G401 (cell line): ENCODE measurements at regions not wholly inside any gene's neighbourhood (a gene's known extent, or its start where the extent isn't known, plus 50 kb on each side); places are given as distances from the start of the nearest gene placed in this dataset.
A peak's percentile ranks its signal among the peaks of the same experiment; 100 is the strongest.

Source experiments
- DNase-seq: peaks from one replicate; pipeline ENCODE4 v3.0.0-alpha.2; 2015; ENCODE audit warnings: low spot score
- in situ Hi-C: cut with HindIII; loops from 2 replicates; pipeline ENCODE4 v1.10.0; 2016; ENCODE audit warnings: low sequenced_read_pairs, mixed read lengths

GRCh38 chr10:58930500-58930899 is 245.9 kb upstream of the PHYHIPL start:
- no peak for DNase-seq
- in situ Hi-C loops, result no loop called here

GRCh38 chr10:58932126-58932525 is 244.3 kb upstream of the PHYHIPL start:
- no peak for DNase-seq
- in situ Hi-C loops, result no loop called here

DNA sequence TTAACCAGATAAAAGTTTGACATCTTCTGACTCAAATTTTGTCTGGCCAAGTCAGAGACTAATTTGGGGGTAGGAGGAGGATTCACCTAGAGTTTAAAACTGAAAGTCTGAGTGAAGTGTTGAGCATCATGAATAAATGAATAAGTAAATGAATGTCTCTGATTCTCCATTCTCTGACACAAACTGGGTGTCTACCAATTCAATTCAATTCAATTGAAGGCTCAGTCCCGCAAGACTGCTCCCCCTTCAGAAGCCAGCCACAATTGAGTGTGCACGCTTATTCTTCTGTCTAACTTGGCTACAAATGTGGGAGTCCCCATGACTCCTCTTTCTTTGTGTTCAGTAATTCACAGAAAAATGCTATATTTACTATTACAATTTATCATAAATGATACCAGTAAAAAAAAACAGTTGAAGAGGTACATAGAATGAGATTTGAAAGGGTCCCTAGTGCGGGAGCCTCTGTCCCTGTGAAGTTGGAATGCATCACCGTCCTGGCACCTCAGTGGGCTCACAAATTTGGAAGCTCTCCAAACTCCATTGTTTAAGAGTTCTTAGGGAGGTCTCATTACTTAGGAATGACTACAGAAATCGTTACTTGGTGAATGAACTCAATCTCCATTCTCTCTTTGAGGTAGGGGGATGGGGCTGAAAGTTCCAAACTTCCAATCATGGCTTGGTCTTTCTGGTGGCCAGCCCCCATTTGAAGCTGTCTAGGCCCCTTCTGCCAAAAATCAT is 243.7 kb upstream of the PHYHIPL start:
- DNase-seq, result no peak
- in situ Hi-C loops, result no loop called here

GRCh38 chr10:58936364-58936763 is 240.1 kb upstream of the PHYHIPL start:
- DNase-seq, result no peak
- in situ Hi-C loops, result no loop called here

- in situ Hi-C loops, result no loop called here
- no peak for DNase-seq
These were observed 239.0 kb upstream of the PHYHIPL start for GRCh38 chr10:58937423-58937822.

GRCh38 chr10:58942724-58943123 is 233.7 kb upstream of the PHYHIPL start:
- no peak for DNase-seq
- in situ Hi-C loops, result no loop called here

- DNase-seq, result no peak
- in situ Hi-C loops, result no loop called here
These were observed 233.1 kb upstream of the PHYHIPL start for GRCh38 chr10:58943256-58943890.

DNA sequence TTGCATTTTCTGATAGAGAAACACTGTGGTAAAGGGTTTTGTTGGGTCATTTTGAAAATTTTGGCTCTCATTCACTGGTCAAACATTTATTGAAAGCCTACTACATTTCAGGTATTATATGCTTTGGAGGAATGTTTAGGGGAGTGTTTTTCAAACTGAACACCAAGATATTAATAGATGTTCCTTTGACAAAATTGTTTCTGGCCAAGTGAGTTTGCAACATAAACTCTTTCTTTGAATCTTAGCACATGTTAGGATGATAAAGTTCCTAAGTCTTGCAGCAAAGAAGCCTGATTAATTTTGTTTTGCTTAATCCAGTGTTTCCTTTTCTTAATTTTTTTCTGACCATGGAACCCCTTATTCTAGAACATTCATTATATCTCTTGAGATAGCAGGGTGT is 232.5 kb upstream of the PHYHIPL start:
- in situ Hi-C loops, result no loop called here
- no peak for DNase-seq

DNA sequence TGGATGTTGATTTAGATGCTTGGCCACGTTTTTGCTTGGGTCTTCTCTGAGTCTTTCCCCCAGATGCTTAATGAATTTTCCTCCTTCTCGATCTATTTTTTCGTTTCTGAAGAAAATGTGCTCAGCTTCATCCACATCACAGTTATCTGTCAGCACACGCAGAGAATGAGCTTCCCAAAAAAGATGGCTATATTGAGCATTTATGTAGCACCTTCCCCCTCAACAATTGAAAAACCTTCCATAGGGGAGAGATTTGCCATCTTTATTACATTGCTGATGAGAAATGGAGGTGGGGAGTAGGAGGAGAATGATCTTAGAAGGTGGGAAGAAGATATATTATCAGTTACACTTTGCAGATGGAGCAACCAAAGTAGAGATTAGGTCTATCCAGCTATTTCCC is 228.1 kb upstream of the PHYHIPL start:
- DNase-seq, result no peak
- in situ Hi-C loops, result no loop called here

- DNase-seq, result no peak
- in situ Hi-C loops, result no loop called here
These were observed 225.8 kb upstream of the PHYHIPL start for GRCh38 chr10:58950618-58951017.

DNA sequence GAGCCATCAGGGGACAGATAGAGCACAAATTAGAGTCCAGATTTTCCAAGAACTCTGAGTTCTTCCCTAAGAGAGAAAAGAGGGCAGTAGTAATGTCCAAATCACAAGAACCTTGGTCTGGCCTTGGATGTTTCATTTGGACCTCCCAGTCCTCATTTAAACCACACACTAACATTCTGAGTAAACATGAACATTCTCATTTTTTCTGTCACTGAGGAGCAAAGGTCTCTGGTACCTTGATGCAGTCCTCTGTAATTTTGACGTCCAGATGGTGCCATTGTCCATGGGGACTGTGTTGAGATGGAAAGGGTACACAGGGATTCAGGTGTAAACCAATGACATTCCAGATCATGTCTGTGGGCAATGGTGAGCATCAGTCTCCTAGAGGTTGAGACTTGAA is 225.4 kb upstream of the PHYHIPL start:
- DNase-seq, result no peak
- in situ Hi-C loops, result no loop called here

- no peak for DNase-seq
- in situ Hi-C loops, result no loop called here
These were observed 224.7 kb upstream of the PHYHIPL start for GRCh38 chr10:58951746-58952145.

- in situ Hi-C loops, result no loop called here
These were observed 224.3 kb upstream of the PHYHIPL start for GRCh38 chr10:58952162-58952601.

DNA sequence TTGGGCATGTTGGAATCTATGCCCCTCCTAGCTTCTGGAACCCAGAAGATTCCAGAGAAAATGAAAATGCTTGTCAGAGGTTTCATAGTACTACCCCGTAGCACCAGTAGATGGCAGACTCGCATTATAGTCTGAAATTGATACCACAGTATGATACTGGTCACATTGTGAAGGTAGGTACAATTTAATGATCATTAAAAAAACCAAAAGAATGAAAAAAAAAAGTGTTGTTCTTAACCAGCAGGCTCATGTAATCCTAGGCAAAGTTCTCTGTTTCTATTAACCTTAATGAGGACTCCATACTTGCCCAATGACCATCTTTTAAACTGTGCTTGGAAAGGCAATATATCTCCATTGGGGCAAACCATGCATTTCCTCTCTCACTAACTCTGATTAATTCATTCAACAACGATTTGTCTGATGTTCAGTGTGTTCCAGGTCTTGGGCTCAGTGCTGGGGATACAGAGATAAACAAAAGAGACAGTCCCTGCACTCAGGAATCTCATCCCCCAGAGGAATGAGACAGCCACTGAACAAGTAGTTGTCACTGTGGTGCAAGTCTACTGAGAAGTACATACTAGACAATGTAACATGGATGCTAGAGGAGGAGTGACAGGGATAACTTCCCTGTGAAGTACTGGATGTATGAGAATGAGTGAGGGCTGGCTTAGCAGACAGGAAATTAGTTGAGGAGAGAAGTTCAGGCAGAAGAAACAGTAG is 223.5 kb upstream of the PHYHIPL start:
- DNase-seq, result peak; percentile 74
- in situ Hi-C loops, result no loop called here

More at GRCh38 chr10:58952162-58952601, 224.3 kb upstream of the PHYHIPL start:
- no peak for DNase-seq

DNA sequence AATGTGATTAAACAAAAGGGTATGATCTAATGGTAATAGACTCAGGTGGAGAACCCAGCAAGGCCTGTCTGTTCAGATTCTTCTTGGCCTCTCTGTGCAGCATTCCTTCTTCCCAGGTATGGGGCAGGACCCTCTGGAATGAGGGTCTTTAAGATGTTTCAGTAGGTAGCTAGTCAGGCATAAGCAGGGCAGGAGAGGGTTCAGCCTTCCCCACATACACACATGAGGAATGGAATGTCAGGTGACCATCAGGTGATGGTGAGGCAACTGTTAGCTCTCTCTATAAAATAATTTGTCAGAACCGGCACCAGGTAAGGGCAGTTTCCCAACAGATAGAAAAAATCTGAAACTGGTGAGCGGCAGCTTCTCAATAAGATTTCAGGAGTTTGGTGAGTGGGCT is 222.3 kb upstream of the PHYHIPL start:
- in situ Hi-C loops, result no loop called here
- no peak for DNase-seq

DNA sequence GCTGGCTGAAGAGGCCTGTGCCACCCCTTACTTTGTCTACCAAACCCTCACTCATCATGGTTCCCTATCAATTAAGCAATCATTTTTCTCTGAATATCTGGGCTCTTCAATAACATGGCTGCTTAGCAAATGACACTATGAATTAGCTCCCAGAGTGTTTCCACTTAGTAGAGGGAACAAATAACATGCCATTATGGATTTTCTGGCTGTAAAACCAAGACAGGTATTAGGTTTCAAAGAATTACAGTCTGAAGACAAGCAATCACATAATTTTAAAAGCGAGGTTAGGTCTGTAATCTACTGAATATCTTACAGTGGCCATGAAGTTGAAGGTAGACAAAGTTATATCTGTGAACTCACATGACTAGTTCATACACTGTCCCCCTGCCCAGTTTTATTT is 220.8 kb upstream of the PHYHIPL start:
- in situ Hi-C loops, result no loop called here
- no peak for DNase-seq

DNA sequence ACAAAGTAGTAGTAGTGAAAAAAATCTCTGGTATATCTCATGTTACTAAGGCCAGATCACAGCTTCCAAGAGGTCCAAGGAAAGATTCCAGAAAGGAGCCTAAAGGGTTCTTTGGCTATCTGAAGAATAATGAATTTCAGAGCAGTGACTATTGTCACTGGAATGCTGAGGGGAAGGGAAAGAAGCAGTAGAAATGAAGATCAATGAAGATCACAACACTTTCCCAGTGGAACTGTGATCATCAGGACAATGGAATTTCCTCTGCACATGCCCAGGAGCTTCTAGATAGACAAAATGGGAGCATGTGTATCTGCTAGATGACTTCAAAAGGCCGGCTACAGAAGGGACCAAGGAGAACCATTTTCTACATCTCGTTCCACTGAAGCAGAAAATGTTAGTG is 219.5 kb upstream of the PHYHIPL start:
- no peak for DNase-seq
- in situ Hi-C loops, result no loop called here

GRCh38 chr10:58957517-58957916 is 218.9 kb upstream of the PHYHIPL start:
- DNase-seq, result no peak
- in situ Hi-C loops, result no loop called here

DNA sequence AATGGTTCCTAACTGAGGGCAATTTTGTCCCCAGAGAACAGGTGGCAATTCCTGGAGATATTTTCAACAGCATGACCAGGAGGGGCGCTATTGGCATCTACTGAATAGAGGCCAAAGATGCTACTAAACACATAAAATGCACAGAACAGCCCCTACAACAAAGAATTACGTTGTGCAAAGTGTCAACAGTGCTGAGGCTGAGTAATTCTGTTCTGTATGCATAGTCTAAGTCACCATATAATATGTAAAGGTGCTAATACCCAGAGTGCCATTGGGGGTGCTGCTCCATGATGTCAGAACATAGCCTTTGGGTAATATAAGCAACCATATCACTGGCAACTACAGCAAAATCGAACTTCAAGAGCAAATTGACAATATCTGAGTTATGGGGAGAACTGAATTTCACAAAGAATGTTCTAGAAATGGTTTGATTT is 213.3 kb upstream of the PHYHIPL start:
- DNase-seq, result no peak
- in situ Hi-C loops, result no loop called here

GRCh38 chr10:58963723-58964124 is 212.7 kb upstream of the PHYHIPL start:
- in situ Hi-C loops, result no loop called here
- DNase-seq, result peak; percentile 45
